ENCODE measurements at regions not wholly inside any gene's neighbourhood (a gene's known extent, or its start where the extent isn't known, plus 50 kb on each side); places are given as distances from the start of the nearest gene placed in this dataset.

DNA sequence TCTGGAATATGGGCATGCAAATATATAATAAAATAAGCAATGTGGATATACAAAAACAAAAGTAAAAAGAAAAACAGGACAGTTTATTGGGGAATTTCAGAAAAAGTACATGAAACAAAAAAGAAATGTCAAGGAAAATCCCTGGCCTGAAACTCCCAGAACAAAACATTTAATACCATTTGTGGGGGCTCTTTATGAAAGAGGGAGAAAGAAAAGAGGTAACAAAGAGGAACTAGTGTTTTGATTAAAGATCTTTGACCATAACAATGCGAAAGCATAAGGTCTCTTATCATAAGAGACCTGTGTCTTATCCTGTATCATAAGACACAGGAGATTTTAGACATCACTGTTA lies 88.6 kb upstream of the ARID1B start:
- Histone ChIP-seq H3K27ac (ENCODE audit: low read depth) (no peak overlapping the region), H3F3A (replicated peaks; ENCODE audit: low read depth) (no peaks in the 10 kb centered on the region), H3K4me2 (peak overlapping the region; percentile 97), H3K36me3 (ENCODE audit: insufficient read depth) (no peaks in the 10 kb centered on the region), H3K4me1 (ENCODE audit: insufficient read depth) (peaks cover 14% of the 10 kb centered on the region), H3K27me3 (ENCODE audit: insufficient read depth) (peaks cover 9% of the 10 kb centered on the region), H3K4me3 (peak overlapping the region; percentile 96; the same call in 1 of the 2 replicates), H2AFZ (peak overlapping the region; percentile 100), H3K9me2 (ENCODE audit: insufficient read depth) (no peaks in the 10 kb centered on the region), H3K79me2 (replicated peaks; ENCODE audit: insufficient read depth) (no peaks in the 10 kb centered on the region), H4K20me1 (replicated peaks; ENCODE audit: insufficient read depth) (no peaks in the 10 kb centered on the region)
- H3K27ac Mint-ChIP-seq, result no peak overlapping the region
- no peaks in the 10 kb centered on the region for H3K36me3 Mint-ChIP-seq (ENCODE audit: low read depth)
- H3K4me1 Mint-ChIP-seq, result peaks cover 24% of the 10 kb centered on the region
- TF ChIP-seq, protein P1, sequence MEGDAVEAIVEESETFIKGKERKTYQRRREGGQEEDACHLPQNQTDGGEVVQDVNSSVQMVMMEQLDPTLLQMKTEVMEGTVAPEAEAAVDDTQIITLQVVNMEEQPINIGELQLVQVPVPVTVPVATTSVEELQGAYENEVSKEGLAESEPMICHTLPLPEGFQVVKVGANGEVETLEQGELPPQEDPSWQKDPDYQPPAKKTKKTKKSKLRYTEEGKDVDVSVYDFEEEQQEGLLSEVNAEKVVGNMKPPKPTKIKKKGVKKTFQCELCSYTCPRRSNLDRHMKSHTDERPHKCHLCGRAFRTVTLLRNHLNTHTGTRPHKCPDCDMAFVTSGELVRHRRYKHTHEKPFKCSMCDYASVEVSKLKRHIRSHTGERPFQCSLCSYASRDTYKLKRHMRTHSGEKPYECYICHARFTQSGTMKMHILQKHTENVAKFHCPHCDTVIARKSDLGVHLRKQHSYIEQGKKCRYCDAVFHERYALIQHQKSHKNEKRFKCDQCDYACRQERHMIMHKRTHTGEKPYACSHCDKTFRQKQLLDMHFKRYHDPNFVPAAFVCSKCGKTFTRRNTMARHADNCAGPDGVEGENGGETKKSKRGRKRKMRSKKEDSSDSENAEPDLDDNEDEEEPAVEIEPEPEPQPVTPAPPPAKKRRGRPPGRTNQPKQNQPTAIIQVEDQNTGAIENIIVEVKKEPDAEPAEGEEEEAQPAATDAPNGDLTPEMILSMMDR (conservative IDR thresholded peaks at IDR 0.05; ENCODE audit: low read depth in 2 of 2), result no peak
- TF ChIP-seq POLR2AphosphoS5 (IDR thresholded peaks at IDR 0.05; ENCODE audit: low read depth) (no peak), EZH2 (IDR thresholded peaks at IDR 0.05; ENCODE audit: low read depth, unreplicated experiment) (no peak), NANOG (IDR thresholded peaks at IDR 0.05; ENCODE audit: borderline replicate concordance) (no peak)
- TF ChIP-seq, protein P2, sequence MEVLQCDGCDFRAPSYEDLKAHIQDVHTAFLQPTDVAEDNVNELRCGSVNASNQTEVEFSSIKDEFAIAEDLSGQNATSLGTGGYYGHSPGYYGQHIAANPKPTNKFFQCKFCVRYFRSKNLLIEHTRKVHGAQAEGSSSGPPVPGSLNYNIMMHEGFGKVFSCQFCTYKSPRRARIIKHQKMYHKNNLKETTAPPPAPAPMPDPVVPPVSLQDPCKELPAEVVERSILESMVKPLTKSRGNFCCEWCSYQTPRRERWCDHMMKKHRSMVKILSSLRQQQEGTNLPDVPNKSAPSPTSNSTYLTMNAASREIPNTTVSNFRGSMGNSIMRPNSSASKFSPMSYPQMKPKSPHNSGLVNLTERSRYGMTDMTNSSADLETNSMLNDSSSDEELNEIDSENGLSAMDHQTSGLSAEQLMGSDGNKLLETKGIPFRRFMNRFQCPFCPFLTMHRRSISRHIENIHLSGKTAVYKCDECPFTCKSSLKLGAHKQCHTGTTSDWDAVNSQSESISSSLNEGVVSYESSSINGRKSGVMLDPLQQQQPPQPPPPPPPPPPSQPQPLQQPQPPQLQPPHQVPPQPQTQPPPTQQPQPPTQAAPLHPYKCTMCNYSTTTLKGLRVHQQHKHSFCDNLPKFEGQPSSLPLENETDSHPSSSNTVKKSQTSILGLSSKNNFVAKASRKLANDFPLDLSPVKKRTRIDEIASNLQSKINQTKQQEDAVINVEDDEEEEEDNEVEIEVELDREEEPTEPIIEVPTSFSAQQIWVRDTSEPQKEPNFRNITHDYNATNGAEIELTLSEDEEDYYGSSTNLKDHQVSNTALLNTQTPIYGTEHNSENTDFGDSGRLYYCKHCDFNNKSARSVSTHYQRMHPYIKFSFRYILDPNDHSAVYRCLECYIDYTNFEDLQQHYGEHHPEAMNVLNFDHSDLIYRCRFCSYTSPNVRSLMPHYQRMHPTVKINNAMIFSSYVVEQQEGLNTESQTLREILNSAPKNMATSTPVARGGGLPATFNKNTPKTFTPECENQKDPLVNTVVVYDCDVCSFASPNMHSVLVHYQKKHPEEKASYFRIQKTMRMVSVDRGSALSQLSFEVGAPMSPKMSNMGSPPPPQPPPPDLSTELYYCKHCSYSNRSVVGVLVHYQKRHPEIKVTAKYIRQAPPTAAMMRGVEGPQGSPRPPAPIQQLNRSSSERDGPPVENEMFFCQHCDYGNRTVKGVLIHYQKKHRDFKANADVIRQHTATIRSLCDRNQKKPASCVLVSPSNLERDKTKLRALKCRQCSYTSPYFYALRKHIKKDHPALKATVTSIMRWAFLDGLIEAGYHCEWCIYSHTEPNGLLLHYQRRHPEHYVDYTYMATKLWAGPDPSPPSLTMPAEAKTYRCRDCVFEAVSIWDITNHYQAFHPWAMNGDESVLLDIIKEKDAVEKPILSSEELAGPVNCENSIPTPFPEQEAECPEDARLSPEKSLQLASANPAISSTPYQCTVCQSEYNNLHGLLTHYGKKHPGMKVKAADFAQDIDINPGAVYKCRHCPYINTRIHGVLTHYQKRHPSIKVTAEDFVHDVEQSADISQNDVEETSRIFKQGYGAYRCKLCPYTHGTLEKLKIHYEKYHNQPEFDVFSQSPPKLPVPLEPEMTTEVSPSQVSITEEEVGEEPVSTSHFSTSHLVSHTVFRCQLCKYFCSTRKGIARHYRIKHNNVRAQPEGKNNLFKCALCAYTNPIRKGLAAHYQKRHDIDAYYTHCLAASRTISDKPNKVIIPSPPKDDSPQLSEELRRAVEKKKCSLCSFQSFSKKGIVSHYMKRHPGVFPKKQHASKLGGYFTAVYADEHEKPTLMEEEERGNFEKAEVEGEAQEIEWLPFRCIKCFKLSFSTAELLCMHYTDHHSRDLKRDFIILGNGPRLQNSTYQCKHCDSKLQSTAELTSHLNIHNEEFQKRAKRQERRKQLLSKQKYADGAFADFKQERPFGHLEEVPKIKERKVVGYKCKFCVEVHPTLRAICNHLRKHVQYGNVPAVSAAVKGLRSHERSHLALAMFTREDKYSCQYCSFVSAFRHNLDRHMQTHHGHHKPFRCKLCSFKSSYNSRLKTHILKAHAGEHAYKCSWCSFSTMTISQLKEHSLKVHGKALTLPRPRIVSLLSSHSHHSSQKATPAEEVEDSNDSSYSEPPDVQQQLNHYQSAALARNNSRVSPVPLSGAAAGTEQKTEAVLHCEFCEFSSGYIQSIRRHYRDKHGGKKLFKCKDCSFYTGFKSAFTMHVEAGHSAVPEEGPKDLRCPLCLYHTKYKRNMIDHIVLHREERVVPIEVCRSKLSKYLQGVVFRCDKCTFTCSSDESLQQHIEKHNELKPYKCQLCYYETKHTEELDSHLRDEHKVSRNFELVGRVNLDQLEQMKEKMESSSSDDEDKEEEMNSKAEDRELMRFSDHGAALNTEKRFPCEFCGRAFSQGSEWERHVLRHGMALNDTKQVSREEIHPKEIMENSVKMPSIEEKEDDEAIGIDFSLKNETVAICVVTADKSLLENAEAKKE (CRISPR knock-in tag; IDR thresholded peaks at IDR 0.05), result no peak
- peak overlapping the region; percentile 80; the same call in 2 of the 3 replicates for H3K4me3 Mint-ChIP-seq
- H3K9me3 Mint-ChIP-seq, result no peaks in the 10 kb centered on the region; the same call in 2 of the 3 replicates
- ATAC-seq (no peak), DNase-seq (ENCODE audit: low spot score) (no peak)
- peaks cover 4% of the 10 kb centered on the region for H3K27me3 Mint-ChIP-seq (ENCODE audit: insufficient read depth, low read depth, poor library complexity)

Data from GM23338 (cell line).